GM23338 (cell line): ENCODE measurements at regions not wholly inside any gene's neighbourhood (a gene's known extent, or its start where the extent isn't known, plus 50 kb on each side); places are given as distances from the start of the nearest gene placed in this dataset.

ENCODE experiments used
- ATAC-seq: fragments of 200-7000 bp; cut with Tn5 transposase; 3 replicates; pipeline ENCODE4 v1.9.1; 2020
- DNase-seq: peaks from one replicate; pipeline ENCODE4 v3.0.0-alpha.2; 2015; ENCODE audit warnings: low spot score
- H2AFZ ChIP-seq: fragments of 200-600 bp; sonication (generic); 2 replicates; pipeline ENCODE4 v1.8.0; 2016; ENCODE audit warnings: antibody characterized with exemption, mild to moderate bottlenecking, moderate library complexity
- H3F3A ChIP-seq: fragments of 200-600 bp; sonication (generic); replicated peaks from 2 replicates; pipeline ENCODE4 v1.8.0; 2017; ENCODE audit warnings: antibody characterized with exemption, mixed run types, low read depth
- H3K27ac ChIP-seq: fragments of 200-600 bp; sonication (generic); 2 replicates; pipeline ENCODE4 v1.6.1; 2016; ENCODE audit warnings: low read depth
- H3K27me3 ChIP-seq: fragments of 200-600 bp; sonication (generic); 2 replicates; pipeline ENCODE4 v1.8.0; 2016; ENCODE audit warnings: mild to moderate bottlenecking, mixed run types, moderate library complexity; ENCODE audit not compliant: insufficient read depth
- H3K36me3 ChIP-seq: fragments of 200-600 bp; sonication (generic); 2 replicates; pipeline ENCODE4 v1.8.0; 2016; ENCODE audit warnings: mild to moderate bottlenecking; ENCODE audit not compliant: insufficient read depth
- H3K4me1 ChIP-seq: fragments of 200-600 bp; sonication (generic); 2 replicates; pipeline ENCODE4 v1.8.0; 2016; ENCODE audit warnings: mild to moderate bottlenecking, moderate library complexity; ENCODE audit not compliant: insufficient read depth
- H3K4me2 ChIP-seq: fragments of 200-600 bp; sonication (generic); 2 replicates; pipeline ENCODE4 v1.7.1; 2017; ENCODE audit warnings: mixed run types
- H3K4me3 ChIP-seq: fragments of 200-600 bp; sonication (generic); 2 replicates; pipeline ENCODE4 v1.6.1; 2016; ENCODE audit warnings: mixed run types
- H3K79me2 ChIP-seq: fragments of 200-600 bp; sonication (generic); replicated peaks from 2 replicates; pipeline ENCODE4 v1.8.0; 2017; ENCODE audit warnings: mild to moderate bottlenecking; ENCODE audit not compliant: insufficient read depth
- H3K9me2 ChIP-seq: fragments of 200-600 bp; sonication (generic); 2 replicates; pipeline ENCODE4 v1.8.0; 2017; ENCODE audit not compliant: insufficient read depth
- H4K20me1 ChIP-seq: fragments of 200-600 bp; sonication (generic); replicated peaks from 2 replicates; pipeline ENCODE4 v1.8.0; 2017; ENCODE audit warnings: mild to moderate bottlenecking; ENCODE audit not compliant: insufficient read depth
- H3K27ac Mint-ChIP-seq: 2 replicates; pipeline ENCODE4 v1.8.0; 2020; ENCODE audit warnings: inconsistent platforms, mild to moderate bottlenecking, moderate library complexity, mixed read lengths
- H3K27me3 Mint-ChIP-seq: 3 replicates; pipeline ENCODE4 v1.8.0; 2022; ENCODE audit warnings: low read depth, mild to moderate bottlenecking, moderate library complexity, mixed read lengths, inconsistent platforms; ENCODE audit not compliant: insufficient read depth, poor library complexity
- H3K36me3 Mint-ChIP-seq: 3 replicates; pipeline ENCODE4 v1.8.0; 2021; ENCODE audit warnings: low read depth, mild to moderate bottlenecking, inconsistent platforms, moderate library complexity, mixed read lengths
- H3K4me1 Mint-ChIP-seq: 3 replicates; pipeline ENCODE4 v1.8.0; 2020; ENCODE audit warnings: mild to moderate bottlenecking, inconsistent platforms, mixed read lengths
- H3K4me3 Mint-ChIP-seq: 3 replicates; pipeline ENCODE4 v1.8.0; 2021; ENCODE audit warnings: moderate library complexity, mild to moderate bottlenecking, inconsistent platforms, mixed read lengths
- H3K9me3 Mint-ChIP-seq: 3 replicates; pipeline ENCODE4 v1.8.0; 2020; ENCODE audit warnings: moderate library complexity, mild to moderate bottlenecking, inconsistent platforms, mixed read lengths
- CREB1 ChIP-seq: fragments of 250-450 bp; sonication (Bioruptor Pico); IDR thresholded peaks from 2 replicates; pipeline ENCODE4 v1.5.0; 2020; ENCODE audit warnings: low read depth, mild to moderate bottlenecking, moderate library complexity
- CTCF ChIP-seq, 2 experiments: fragments of 200-600 bp in 1 of 2; sonication (generic) in 1 of 2; conservative IDR thresholded peaks; 2 replicates each; pipeline versions ENCODE4 v1.5.1 to v1.6.1; 2016 to 2017; ENCODE audit warnings: antibody characterized with exemption in 2 of 2, low read depth in 2 of 2, mild to moderate bottlenecking in 2 of 2, moderate library complexity in 1 of 2
- ETS1 ChIP-seq: IDR thresholded peaks from 2 replicates; pipeline ENCODE4 v1.6.1; 2016; ENCODE audit warnings: antibody characterized with exemption
- JUNB ChIP-seq: IDR thresholded peaks from one replicate; pipeline ENCODE4 v1.6.1; 2016; ENCODE audit warnings: antibody characterized with exemption; ENCODE audit not compliant: unreplicated experiment
- REST ChIP-seq: IDR thresholded peaks from one replicate; pipeline ENCODE4 v1.6.1; 2018; ENCODE audit warnings: antibody characterized with exemption; ENCODE audit not compliant: unreplicated experiment
- ZNF114 ChIP-seq: fragments of 250-450 bp; sonication (Bioruptor Pico); IDR thresholded peaks from 2 replicates; pipeline ENCODE4 v1.5.0; 2020; ENCODE audit warnings: mild to moderate bottlenecking, moderate library complexity
- ZNF462 ChIP-seq: fragments of 250-450 bp; sonication (Bioruptor Pico); IDR thresholded peaks from 2 replicates; pipeline ENCODE4 v1.5.0; 2020; ENCODE audit warnings: mild to moderate bottlenecking, moderate library complexity

GRCh38 chr19:27750391-27751043, 1462.4 kb downstream of the UQCRFS1 start (continued):
- no peak for TF ChIP-seq CTCF (conservative IDR thresholded peaks at IDR 0.05; ENCODE audit: low read depth in 2 of 2)
- no peak for TF ChIP-seq REST
- TF ChIP-seq ZNF114 (CRISPR knock-in tag), result no peak

- peaks cover 59% of the 10 kb centered on the region for H3K27me3 Mint-ChIP-seq
- TF ChIP-seq ZNF462 (CRISPR knock-in tag), result no peak
- no peak for TF ChIP-seq REST
- TF ChIP-seq JUNB, result no peak
- TF ChIP-seq ETS1, result no peak
- no peak for TF ChIP-seq CREB1
These were observed 1464.3 kb downstream of the UQCRFS1 start for GRCh38 chr19:27748551-27749152.

More at GRCh38 chr19:27748551-27749152, 1464.3 kb downstream of the UQCRFS1 start:
- no peak overlapping the region for H3K4me3 ChIP-seq
- H3K36me3 ChIP-seq, result no peaks in the 10 kb centered on the region
- no peak overlapping the region for H3K27ac Mint-ChIP-seq
- no peak overlapping the region for H2AFZ ChIP-seq
- peaks cover 15% of the 10 kb centered on the region; the same call in 1 of the 2 replicates for H3K4me1 ChIP-seq
- no peak for ATAC-seq
- H3K9me3 Mint-ChIP-seq, result peaks cover 18% of the 10 kb centered on the region
- no peaks in the 10 kb centered on the region for H3K79me2 ChIP-seq
- peaks cover 39% of the 10 kb centered on the region for H3K4me1 Mint-ChIP-seq
- no peak overlapping the region for H3K27ac ChIP-seq
- H3F3A ChIP-seq, result no peaks in the 10 kb centered on the region
- H4K20me1 ChIP-seq, result peaks cover 16% of the 10 kb centered on the region
- no peak overlapping the region for H3K4me3 Mint-ChIP-seq
- peaks cover 74% of the 10 kb centered on the region for H3K27me3 ChIP-seq
- peaks cover 16% of the 10 kb centered on the region for H3K36me3 Mint-ChIP-seq
- DNase-seq, result no peak
- no peak overlapping the region for H3K4me2 ChIP-seq
- no peaks in the 10 kb centered on the region for H3K9me2 ChIP-seq
